ENCODE measurements at regions not wholly inside any gene's neighbourhood (a gene's known extent, or its start where the extent isn't known, plus 50 kb on each side); places are given as distances from the start of the nearest gene placed in this dataset.

DNA sequence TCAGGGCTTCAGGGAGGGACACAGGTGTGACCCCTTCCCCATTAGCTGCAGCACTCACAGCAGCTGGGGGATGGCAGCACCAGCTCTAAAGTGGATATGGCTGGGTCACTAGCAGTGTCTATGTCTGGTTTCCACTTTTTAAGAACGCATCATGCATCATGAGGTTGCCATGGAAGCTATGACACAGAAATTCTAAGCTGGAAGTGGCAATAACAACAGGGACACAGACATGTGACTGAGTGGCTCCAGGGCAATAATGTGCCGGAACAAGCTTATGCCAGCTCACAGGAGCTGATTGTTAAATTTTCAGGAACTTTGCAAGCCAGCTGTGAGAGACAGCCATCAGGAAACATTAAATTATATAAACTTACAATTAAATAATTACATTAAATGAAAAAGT, 51.2 kb upstream of the NFASC start:
- no peaks in the 10 kb centered on the region for H3K9me3 ChIP-seq (ENCODE audit: control insufficient read depth, insufficient read depth, low read length)
- no peaks in the 10 kb centered on the region for H3K36me3 ChIP-seq (ENCODE audit: insufficient read depth, low read length)
- no peaks in the 10 kb centered on the region for H3K4me1 ChIP-seq (ENCODE audit: insufficient read depth, low read length)
- H3K9ac ChIP-seq (ENCODE audit: low read depth, low read length): no peak overlapping the region
